ENCODE measurements at regions not wholly inside any gene's neighbourhood (a gene's known extent, or its start where the extent isn't known, plus 50 kb on each side); places are given as distances from the start of the nearest gene placed in this dataset.
"Not testable (repeated sequence)": the region's sequence is repeated elsewhere in the genome, so short reads cannot be mapped to it uniquely, and the experiment has no call there.

- no peaks in the 10 kb centered on the region for H3K4me1 ChIP-seq (replicated peaks in 1 of 2)
- 44 to 70% (median 66%) methylated on average over 1 of the region's 1 CpG for WGBS, 4 donors
- H3K36me3 ChIP-seq (replicated peaks in 1 of 2): no peaks in the 10 kb centered on the region
- H3K27me3 ChIP-seq: no peaks in the 10 kb centered on the region
- no peak overlapping the region for H3K27ac ChIP-seq
- no peak for TF ChIP-seq POLR2A (IDR thresholded peaks at IDR 0.05)
- TF ChIP-seq CTCF (IDR thresholded peaks at IDR 0.05): no peak
- H3K9me3 ChIP-seq (replicated peaks in 1 of 3): no peaks in the 10 kb centered on the region
- H3K4me3 ChIP-seq: no peak overlapping the region
- intact Hi-C loops (cut with DNase I): no loop called here
- no peak for DNase-seq
These were observed 1119.8 kb upstream of the INTU start for GRCh38 chr4:126512979-126513378.

- H3K27ac ChIP-seq: no peak overlapping the region
- DNase-seq: no peak
- no peaks in the 10 kb centered on the region for H3K36me3 ChIP-seq (replicated peaks in 1 of 2)
- TF ChIP-seq CTCF (IDR thresholded peaks at IDR 0.05): no peak
- TF ChIP-seq POLR2A (IDR thresholded peaks at IDR 0.05): no peak
- no peaks in the 10 kb centered on the region for H3K9me3 ChIP-seq (replicated peaks in 1 of 3)
- H3K4me3 ChIP-seq: no peak overlapping the region
- H3K27me3 ChIP-seq: no peaks in the 10 kb centered on the region
- H3K4me1 ChIP-seq (replicated peaks in 1 of 2): no peaks in the 10 kb centered on the region
- intact Hi-C loops (cut with DNase I): no loop called here
These were observed 1119.2 kb upstream of the INTU start for GRCh38 chr4:126513596-126513995.

GRCh38 chr4:126520731-126521130 lies 1112.0 kb upstream of the INTU start:
- no peak for TF ChIP-seq POLR2A (IDR thresholded peaks at IDR 0.05)
- TF ChIP-seq CTCF (IDR thresholded peaks at IDR 0.05): no peak
- Histone ChIP-seq H3K36me3 (replicated peaks in 1 of 2) (no peaks in the 10 kb centered on the region), H3K9me3 (replicated peaks in 1 of 3) (no peaks in the 10 kb centered on the region), H3K4me3 (no peak overlapping the region), H3K4me1 (replicated peaks in 1 of 2) (no peaks in the 10 kb centered on the region), H3K27ac (no peak overlapping the region), H3K27me3 (no peaks in the 10 kb centered on the region)
- intact Hi-C loops (cut with DNase I): no loop called here
- no peak for DNase-seq
- 40 to 50% (median 44%) methylated on average over 1 of the region's 1 CpG for WGBS, 4 donors

GRCh38 chr4:126525400-126525799 lies 1107.4 kb upstream of the INTU start:
- WGBS, 4 donors: 70 to 84% (median 80%) methylated on average over 2 of the region's 2 CpGs
- H3K36me3 ChIP-seq (replicated peaks in 1 of 2): not testable (repeated sequence)

GRCh38 chr4:126526335-126526734 lies 1106.4 kb upstream of the INTU start:
- intact Hi-C loops (cut with DNase I): no loop called here
- TF ChIP-seq CTCF (IDR thresholded peaks at IDR 0.05) (no peak), POLR2A (IDR thresholded peaks at IDR 0.05) (no peak)
- Histone ChIP-seq H3K4me1 (replicated peaks in 1 of 2) (no peaks in the 10 kb centered on the region), H3K27me3 (no peaks in the 10 kb centered on the region), H3K36me3 (replicated peaks in 1 of 2) (no peaks in the 10 kb centered on the region), H3K27ac (no peak overlapping the region), H3K9me3 (replicated peaks in 1 of 3) (no peaks in the 10 kb centered on the region), H3K4me3 (no peak overlapping the region)
- DNase-seq: no peak
- 48 to 67% (median 54%) methylated on average over 2 of the region's 2 CpGs for WGBS, 4 donors

More at GRCh38 chr4:126525400-126525799, 1107.4 kb upstream of the INTU start:
- H3K27ac ChIP-seq; DNase-seq; H3K27me3 ChIP-seq; H3K4me1 ChIP-seq (replicated peaks in 1 of 2); intact Hi-C loops (cut with DNase I); H3K9me3 ChIP-seq (replicated peaks in 1 of 3); H3K4me3 ChIP-seq: not testable (repeated sequence)
